H9 (cell line): ENCODE measurements at regions not wholly inside any gene's neighbourhood (a gene's known extent, or its start where the extent isn't known, plus 50 kb on each side); places are given as distances from the start of the nearest gene placed in this dataset.

Experiments
- DNase-seq: peaks from one replicate; pipeline ENCODE4 v3.0.0-alpha.2; 2017
- H2AFZ ChIP-seq: one replicate; pipeline ENCODE4 v1.6.1; 2013; ENCODE audit warnings: mild to moderate bottlenecking, low read length, control low read depth, moderate library complexity
- H2AK5ac ChIP-seq: 2 replicates; pipeline ENCODE4 v1.6.1; 2013; ENCODE audit warnings: low read length, control low read depth, mixed read lengths; ENCODE audit not compliant: insufficient read length
- H2BK120ac ChIP-seq: one replicate; pipeline ENCODE4 v1.6.1; 2013; ENCODE audit warnings: low read depth, mild to moderate bottlenecking, low read length, control low read depth, inconsistent platforms; ENCODE audit not compliant: poor library complexity, severe bottlenecking
- H2BK12ac ChIP-seq: 2 replicates; pipeline ENCODE4 v1.6.1; 2013; ENCODE audit warnings: low read length, control low read depth, mixed read lengths, low read depth; ENCODE audit not compliant: insufficient read length
- H2BK15ac ChIP-seq: 2 replicates; pipeline ENCODE4 v1.6.1; 2013; ENCODE audit warnings: low read depth, low read length, control low read depth
- H2BK20ac ChIP-seq: one replicate; pipeline ENCODE4 v1.6.1; 2013; ENCODE audit warnings: low read depth, mild to moderate bottlenecking, low read length, control low read depth, inconsistent platforms; ENCODE audit not compliant: poor library complexity, severe bottlenecking
- H2BK5ac ChIP-seq: 2 replicates; pipeline ENCODE4 v1.6.1; 2013; ENCODE audit warnings: low read length, control low read depth, mixed read lengths; ENCODE audit not compliant: insufficient read length
- H3K14ac ChIP-seq: 2 replicates; pipeline ENCODE4 v1.6.1; 2013; ENCODE audit warnings: low read length, control low read depth; ENCODE audit not compliant: insufficient read depth
- H3K18ac ChIP-seq: 2 replicates; pipeline ENCODE4 v1.6.1; 2013; ENCODE audit warnings: low read depth, mild to moderate bottlenecking, mixed read lengths, low read length, control low read depth; ENCODE audit not compliant: insufficient read length
- H3K23ac ChIP-seq: 2 replicates; pipeline ENCODE4 v1.6.1; 2013; ENCODE audit warnings: low read length, control low read depth, mixed read lengths, low read depth; ENCODE audit not compliant: insufficient read length
- H3K23me2 ChIP-seq: 2 replicates; pipeline ENCODE4 v1.6.1; 2013; ENCODE audit warnings: low read depth, mild to moderate bottlenecking, mixed read lengths, low read length, control low read depth; ENCODE audit not compliant: insufficient read length, poor library complexity, severe bottlenecking
- H3K27ac ChIP-seq: 2 replicates; pipeline ENCODE4 v1.5.1; 2013; ENCODE audit warnings: low read length, control low read depth, mixed read lengths, low read depth; ENCODE audit not compliant: insufficient read length
- H3K27me3 ChIP-seq: 2 replicates; pipeline ENCODE4 v1.6.1; 2013; ENCODE audit warnings: low read length, control low read depth, inconsistent platforms; ENCODE audit not compliant: insufficient read depth
- H3K4ac ChIP-seq: 2 replicates; pipeline ENCODE4 v1.6.1; 2013; ENCODE audit warnings: low read depth, mild to moderate bottlenecking, control low read depth, inconsistent platforms, low read length, moderate library complexity
- H3K4me1 ChIP-seq: 2 replicates; pipeline ENCODE4 v1.6.1; 2013; ENCODE audit warnings: low read length, control low read depth, inconsistent platforms; ENCODE audit not compliant: insufficient read depth
- H3K4me2 ChIP-seq: 2 replicates; pipeline ENCODE4 v1.6.1; 2013; ENCODE audit warnings: low read length, control low read depth, mixed read lengths; ENCODE audit not compliant: insufficient read length, insufficient read depth
- H3K56ac ChIP-seq: 2 replicates; pipeline ENCODE4 v1.6.1; 2013; ENCODE audit warnings: low read depth, mild to moderate bottlenecking, mixed read lengths, low read length, control low read depth; ENCODE audit not compliant: insufficient read length
- H3K79me1 ChIP-seq: 2 replicates; pipeline ENCODE4 v1.6.1; 2013; ENCODE audit warnings: low read depth, mild to moderate bottlenecking, moderate library complexity, low read length, control low read depth, inconsistent platforms; ENCODE audit not compliant: insufficient read depth, poor library complexity, severe bottlenecking
- H3K79me2 ChIP-seq: 2 replicates; pipeline ENCODE4 v1.6.1; 2013; ENCODE audit warnings: low read length, control low read depth, inconsistent platforms; ENCODE audit not compliant: insufficient read depth
- H3K9ac ChIP-seq: 2 replicates; pipeline ENCODE4 v1.6.1; 2013; ENCODE audit warnings: low read length, control low read depth, mixed read lengths; ENCODE audit not compliant: insufficient read length; ENCODE audit errors: extremely low read depth
- H3K9me3 ChIP-seq: one replicate; pipeline ENCODE4 v1.6.1; 2013; ENCODE audit warnings: low read depth, low read length, inconsistent platforms; ENCODE audit not compliant: control insufficient read depth
- H3T11ph ChIP-seq: one replicate; pipeline ENCODE4 v1.6.1; 2013; ENCODE audit warnings: mild to moderate bottlenecking, low read length, control low read depth, inconsistent platforms
- H4K20me1 ChIP-seq: one replicate; pipeline ENCODE4 v1.6.1; 2013; ENCODE audit not compliant: control insufficient read depth, insufficient read length, insufficient read depth
- H4K5ac ChIP-seq: 2 replicates; pipeline ENCODE4 v1.6.1; 2013; ENCODE audit warnings: low read depth, mild to moderate bottlenecking, mixed read lengths, low read length, control low read depth; ENCODE audit not compliant: insufficient read length
- H4K8ac ChIP-seq: replicated peaks from 2 replicates; pipeline ENCODE4 v1.6.1; 2013; ENCODE audit warnings: low read length, control low read depth, mixed read lengths, low read depth; ENCODE audit not compliant: insufficient read length
- H4K91ac ChIP-seq: 2 replicates; pipeline ENCODE4 v1.6.1; 2013; ENCODE audit warnings: low read depth, mild to moderate bottlenecking, moderate library complexity, mixed read lengths, low read length, control low read depth; ENCODE audit not compliant: insufficient read length
- H3K27ac Mint-ChIP-seq, 3 experiments: 2 replicates in 2 of 3; 3 replicates in 1 of 3; pipeline ENCODE4 v1.8.0; 2020 to 2021; ENCODE audit warnings: mixed read lengths in 3 of 3, mild to moderate bottlenecking in 1 of 3, moderate library complexity in 1 of 3
- H3K27me3 Mint-ChIP-seq: 2 replicates; pipeline ENCODE4 v1.8.0; 2021; ENCODE audit warnings: low read depth, mild to moderate bottlenecking, moderate library complexity, mixed read lengths
- H3K36me3 Mint-ChIP-seq, 3 experiments: 2 replicates in 2 of 3; 3 replicates in 1 of 3; pipeline ENCODE4 v1.8.0; 2020 to 2021; ENCODE audit warnings: low read depth in 3 of 3, mixed read lengths in 3 of 3; ENCODE audit not compliant: insufficient read depth in 1 of 3
- H3K4me1 Mint-ChIP-seq, 2 experiments: 2 replicates each; pipeline ENCODE4 v1.8.0; 2020; ENCODE audit warnings: mixed read lengths in 2 of 2
- H3K4me3 Mint-ChIP-seq, 2 experiments: 2 replicates in 1 of 2; 3 replicates in 1 of 2; pipeline ENCODE4 v1.8.0; 2020 to 2021; ENCODE audit warnings: mild to moderate bottlenecking in 2 of 2, mixed read lengths in 2 of 2, moderate library complexity in 1 of 2
- H3K9me3 Mint-ChIP-seq, 2 experiments: 2 replicates in 1 of 2; 3 replicates in 1 of 2; pipeline ENCODE4 v1.8.0; 2020; ENCODE audit warnings: mild to moderate bottlenecking in 2 of 2, mixed read lengths in 2 of 2, moderate library complexity in 1 of 2
- CTCF ChIP-seq: fragments of 200-600 bp; sonication (generic); conservative IDR thresholded peaks from 3 replicates; pipeline ENCODE4 v1.8.0; 2021; ENCODE audit warnings: antibody characterized with exemption, mild to moderate bottlenecking
- WGBS: extraction: QIAGEN DNeasy Blood & Tissue Kit; methylation state at CpG from one replicate; pipeline ENCODE4 v1.1.7; 2013; ENCODE audit warnings: missing lambda C conversion rate, low lambda C conversion rate, mixed read lengths; ENCODE audit not compliant: insufficient read length; ENCODE audit errors: extremely low coverage; 5-methylcytosine and 5-hydroxymethylcytosine counted together

- Histone ChIP-seq H2BK15ac (no peak overlapping the region), H2BK20ac (no peak overlapping the region), H4K91ac (no peak overlapping the region), H3K4ac (no peak overlapping the region), H3K56ac (no peak overlapping the region), H3T11ph (no peak overlapping the region), H2BK120ac (no peak overlapping the region), H3K9ac (no peak overlapping the region), H3K18ac (no peak overlapping the region), H3K4me2 (no peak overlapping the region), H3K4me1 (no peaks in the 10 kb centered on the region), H3K27me3 (no peaks in the 10 kb centered on the region), H2AK5ac (no peak overlapping the region), H3K14ac (no peak overlapping the region), H3K23ac (no peak overlapping the region), H3K79me2 (no peaks in the 10 kb centered on the region), H4K8ac (no peak overlapping the region), H3K23me2 (no peaks in the 10 kb centered on the region), H4K20me1 (no peaks in the 10 kb centered on the region), H4K5ac (no peak overlapping the region), H3K79me1 (no peaks in the 10 kb centered on the region), H3K27ac (no peak overlapping the region), H2BK5ac (no peak overlapping the region), H2AFZ (no peak overlapping the region), H3K9me3 (no peaks in the 10 kb centered on the region), H2BK12ac (no peak overlapping the region)
- H3K36me3 Mint-ChIP-seq = no peaks in the 10 kb centered on the region
- peaks cover 7 to 8% of the 10 kb centered on the region in 2 experiments for H3K4me1 Mint-ChIP-seq
- H3K27me3 Mint-ChIP-seq = no peaks in the 10 kb centered on the region
- DNase-seq = no peak
- TF ChIP-seq CTCF = no peak
- peak overlapping the region in 2 of 3 experiments; percentile 3 to 61; a peak in 1 of 7 replicates for H3K27ac Mint-ChIP-seq
- no peak overlapping the region for H3K4me3 Mint-ChIP-seq
- WGBS = no CpG with 5 or more reads among the region's 4 CpGs
- H3K9me3 Mint-ChIP-seq = no peaks in the 10 kb centered on the region
These were observed 259.0 kb upstream of the ADRA1B start for GRCh38 chr5:159657298-159657697.
